Ovary (tissue), 1 donor: ENCODE measurements at regions not wholly inside any gene's neighbourhood (a gene's known extent, or its start where the extent isn't known, plus 50 kb on each side); places are given as distances from the start of the nearest gene placed in this dataset.

Experiments used
- EP300 ChIP-seq: sonication (generic); formaldehyde crosslinking; IDR thresholded peaks from one replicate; pipeline ENCODE4 v1.6.1; 2017; ENCODE audit warnings: antibody characterized with exemption
- POLR2A ChIP-seq: fragments of 450-650 bp; IDR thresholded peaks from one replicate; pipeline ENCODE4 v1.6.1; 2017; ENCODE audit warnings: antibody characterized with exemption, mild to moderate bottlenecking, moderate library complexity

DNA sequence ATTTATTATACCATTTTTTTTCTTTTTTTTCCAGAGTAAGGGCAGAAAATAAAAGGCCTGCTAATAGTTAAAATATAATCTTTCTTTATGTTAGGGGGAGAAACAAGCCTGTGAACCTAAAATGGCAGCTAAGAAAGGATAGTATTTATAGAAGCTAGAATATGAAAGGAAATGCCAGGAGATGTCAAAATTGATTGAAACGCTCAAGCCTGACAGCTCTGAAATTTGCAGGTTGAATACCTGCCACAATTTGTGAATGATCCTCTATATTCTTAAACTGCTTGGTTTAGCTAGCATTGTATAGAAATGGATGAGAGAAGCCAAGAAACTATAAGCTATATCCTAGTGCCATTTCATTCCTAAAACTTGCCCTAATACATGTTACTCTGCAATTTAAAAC, 757.3 kb upstream of the PABPC4L start:
- TF ChIP-seq POLR2A (no peak), EP300 (no peak)
